GM12891 (cell line): ENCODE measurements at regions not wholly inside any gene's neighbourhood (a gene's known extent, or its start where the extent isn't known, plus 50 kb on each side); places are given as distances from the start of the nearest gene placed in this dataset.

Experiments
- DNase-seq: peaks from one replicate; pipeline ENCODE4 v3.0.0; 2011; ENCODE audit warnings: low spot score; ENCODE audit not compliant: insufficient read length
- FAIRE-seq: peaks from 2 replicates; lab custom pipeline; 2011; peaks lifted over from hg19 to GRCh38; lab: Jason Lieb, UNC
- PAX5 ChIP-seq: IDR thresholded peaks from 2 replicates; pipeline ENCODE4 v1.6.1; 2011; ENCODE audit warnings: low read length, moderate library complexity, mild to moderate bottlenecking; ENCODE audit not compliant: insufficient read depth, severe bottlenecking
- POLR2A ChIP-seq: IDR thresholded peaks from 2 replicates; pipeline ENCODE4 v1.6.1; 2011; ENCODE audit warnings: low read depth, low read length, control low read depth
- POLR2AphosphoS5 ChIP-seq: IDR thresholded peaks from 2 replicates; pipeline ENCODE4 v1.6.1; 2011; ENCODE audit warnings: low read depth, low read length, control low read depth
- POU2F2 ChIP-seq: IDR thresholded peaks from 2 replicates; pipeline ENCODE4 v1.6.1; 2011; ENCODE audit warnings: low read depth, mild to moderate bottlenecking, control low read depth, low read length, moderate library complexity
- SPI1 ChIP-seq: IDR thresholded peaks from 2 replicates; pipeline ENCODE4 v1.6.1; 2011; ENCODE audit warnings: low read depth, low read length, control low read depth
- TAF1 ChIP-seq: IDR thresholded peaks from 2 replicates; pipeline ENCODE4 v1.6.1; 2011; ENCODE audit warnings: low read depth, low read length, control low read depth

GRCh38 chr11:39860931-39861330 lies 1598.5 kb downstream of the LRRC4C start:
- DNase-seq = no peak
- FAIRE-seq = no peak
- no peak for TF ChIP-seq POU2F2

GRCh38 chr11:39817241-39817640 lies 1642.2 kb downstream of the LRRC4C start:
- no peak for FAIRE-seq
- no peak for DNase-seq
- TF ChIP-seq POU2F2 = no peak
- no peak for TF ChIP-seq PAX5
- TF ChIP-seq POLR2AphosphoS5 = no peak
- no peak for TF ChIP-seq TAF1
- TF ChIP-seq SPI1 = no peak
- TF ChIP-seq POLR2A = no peak

- FAIRE-seq = no peak
- TF ChIP-seq POU2F2 = no peak
- no peak for TF ChIP-seq POLR2AphosphoS5
- TF ChIP-seq PAX5 = no peak
- no peak for TF ChIP-seq SPI1
- TF ChIP-seq POLR2A = no peak
- TF ChIP-seq TAF1 = no peak
- DNase-seq = no peak
Observed at GRCh38 chr11:39810358-39810757, 1649.1 kb downstream of the LRRC4C start.

GRCh38 chr11:39809833-39810232 lies 1649.6 kb downstream of the LRRC4C start:
- TF ChIP-seq SPI1 = no peak
- no peak for TF ChIP-seq POU2F2
- TF ChIP-seq POLR2A = no peak
- TF ChIP-seq TAF1 = no peak
- no peak for TF ChIP-seq PAX5
- TF ChIP-seq POLR2AphosphoS5 = no peak

GRCh38 chr11:39807904-39808303 lies 1651.5 kb downstream of the LRRC4C start:
- TF ChIP-seq POLR2A (no peak), POU2F2 (no peak), PAX5 (no peak), TAF1 (no peak), POLR2AphosphoS5 (no peak), SPI1 (no peak)
- FAIRE-seq = no peak
- no peak for DNase-seq

More at GRCh38 chr11:39809833-39810232, 1649.6 kb downstream of the LRRC4C start:
- FAIRE-seq (no peak), DNase-seq (no peak)

GRCh38 chr11:39806652-39807051 lies 1652.8 kb downstream of the LRRC4C start:
- FAIRE-seq (no peak), DNase-seq (no peak)
- TF ChIP-seq PAX5 = no peak
- TF ChIP-seq POLR2AphosphoS5 = no peak
- TF ChIP-seq TAF1 = no peak
- TF ChIP-seq POLR2A = no peak
- no peak for TF ChIP-seq SPI1
- TF ChIP-seq POU2F2 = no peak

- FAIRE-seq (no peak), DNase-seq (no peak)
- no peak for TF ChIP-seq TAF1
- TF ChIP-seq POLR2AphosphoS5 = no peak
- TF ChIP-seq POU2F2 = no peak
- TF ChIP-seq PAX5 = no peak
- no peak for TF ChIP-seq POLR2A
- no peak for TF ChIP-seq SPI1
Observed at GRCh38 chr11:39804271-39804670, 1655.2 kb downstream of the LRRC4C start.

- FAIRE-seq (no peak), DNase-seq (no peak)
- no peak for TF ChIP-seq PAX5
Observed at GRCh38 chr11:39786682-39787081, 1672.8 kb downstream of the LRRC4C start.

- DNase-seq (no peak), FAIRE-seq (no peak)
- TF ChIP-seq POLR2AphosphoS5 = no peak
- no peak for TF ChIP-seq POLR2A
- TF ChIP-seq PAX5 = no peak
- TF ChIP-seq SPI1 = no peak
Observed at GRCh38 chr11:39786281-39786680, 1673.2 kb downstream of the LRRC4C start.

GRCh38 chr11:39784873-39785272 lies 1674.6 kb downstream of the LRRC4C start:
- no peak for FAIRE-seq
- TF ChIP-seq POLR2AphosphoS5 (no peak), POLR2A (no peak), TAF1 (no peak), SPI1 (no peak), POU2F2 (no peak), PAX5 (no peak)
- no peak for DNase-seq

- FAIRE-seq (no peak), DNase-seq (no peak)
- TF ChIP-seq TAF1 (no peak), POLR2A (no peak), POU2F2 (no peak), SPI1 (no peak), POLR2AphosphoS5 (no peak), PAX5 (no peak)
Observed at GRCh38 chr11:39780131-39780530, 1679.3 kb downstream of the LRRC4C start.

GRCh38 chr11:39777035-39777434 lies 1682.4 kb downstream of the LRRC4C start:
- TF ChIP-seq POU2F2 = no peak
- no peak for TF ChIP-seq TAF1
- TF ChIP-seq PAX5 = no peak
- no peak for TF ChIP-seq POLR2AphosphoS5
- TF ChIP-seq SPI1 = no peak
- no peak for TF ChIP-seq POLR2A
- DNase-seq (no peak), FAIRE-seq (no peak)
